ENCODE measurements at regions not wholly inside any gene's neighbourhood (a gene's known extent, or its start where the extent isn't known, plus 50 kb on each side); places are given as distances from the start of the nearest gene placed in this dataset.

GRCh38 chr13:62678039-62678438 is 1262.4 kb upstream of the PCDH20 start:
- peak overlapping the region; percentile 11 for H2AFZ ChIP-seq (ENCODE audit: control insufficient read depth, low read depth, low read length)
- CTCF ChIA-PET: no interaction called here
- ATAC-seq (no peak), FAIRE-seq (no peak), DNase-seq (ENCODE audit: low read depth, low spot score) (no peak)
- no peak overlapping the region for H3K9ac ChIP-seq (ENCODE audit: control insufficient read depth, insufficient read depth, low read length)
- no peaks in the 10 kb centered on the region; a peak in 1 of 4 replicates for H3K27me3 ChIP-seq (replicated peaks in 1 of 2; ENCODE audit: control insufficient read depth in 2 of 2, insufficient read depth in 2 of 2, low read length in 1 of 2)
- in situ Hi-C loops (cut with MboI) (no loop called here), intact Hi-C loops (cut with micrococcal nuclease; ENCODE audit: unreplicated experiment) (no loop called here)
- no peak overlapping the region for H3K27ac ChIP-seq (ENCODE audit: control insufficient read depth, insufficient read depth)
- POLR2A ChIA-PET: no interaction called here
- no peaks in the 10 kb centered on the region for H3K9me3 ChIP-seq (replicated peaks; ENCODE audit: control insufficient read depth, insufficient read depth, low read length)
- no peaks in the 10 kb centered on the region for H4K20me1 ChIP-seq (ENCODE audit: control insufficient read depth, insufficient read depth)
- no TSS peak for BruUV-seq (replicated peaks)
- no peaks in the 10 kb centered on the region for H3K36me3 ChIP-seq (ENCODE audit: control insufficient read depth in 2 of 2, insufficient read depth in 2 of 2, low read length in 1 of 2)
- no peaks in the 10 kb centered on the region for H3K79me2 ChIP-seq (ENCODE audit: control insufficient read depth, insufficient read depth, low read length)
- RAD21 ChIA-PET (ENCODE audit: unreplicated experiment): no interaction called here
- 3% methylated on average over 4 of the region's 4 CpGs for WGBS (ENCODE audit: insufficient coverage, insufficient replicate concordance, low lambda C conversion rate, missing lambda C conversion rate)
- no peak overlapping the region for H3K4me2 ChIP-seq (ENCODE audit: control insufficient read depth, insufficient read depth)
- no peaks in the 10 kb centered on the region for H3K4me1 ChIP-seq (ENCODE audit: control insufficient read depth, insufficient read depth, low read length)
- no peak overlapping the region for H3K4me3 ChIP-seq
- SMC1A ChIA-PET (ENCODE audit: uncharacterized antibody, unreplicated experiment): no interaction called here
- TF ChIP-seq EP300 (IDR thresholded peaks at IDR 0.05; ENCODE audit: borderline replicate concordance in 1 of 2, control insufficient read depth in 1 of 2, low read depth in 2 of 2, low read length in 2 of 2) (no peak), ZNF592 (IDR thresholded peaks at IDR 0.05) (no peak), EGR1 (IDR thresholded peaks at IDR 0.05; ENCODE audit: borderline replicate concordance in 1 of 2, low read depth in 2 of 2, low read length in 2 of 2) (no peak), FOXK2 (IDR thresholded peaks at IDR 0.05) (no peak), REST (IDR thresholded peaks at IDR 0.05; ENCODE audit: low read depth, low read length) (no peak), NBN (IDR thresholded peaks at IDR 0.05) (no peak), PRDM15 (CRISPR knock-in tag; IDR thresholded peaks at IDR 0.05) (no peak), GABPA (IDR thresholded peaks at IDR 0.05; ENCODE audit: low read depth) (no peak), SP1 (IDR thresholded peaks at IDR 0.05; ENCODE audit: low read depth, low read length) (no peak), RBBP5 (conservative IDR thresholded peaks at IDR 0.05) (no peak), BMI1 (IDR thresholded peaks at IDR 0.05; ENCODE audit: borderline replicate concordance) (no peak), EZH2 (IDR thresholded peaks at IDR 0.05; ENCODE audit: borderline replicate concordance, control insufficient read depth, low read depth, low read length) (no peak)
